Stimulated activated CD4-positive, alpha-beta T cell treated with anti-CD3 and anti-CD28 coated beads, Interleukin-2, amount 100 ng/mL, for 24 hours (primary cell): ENCODE measurements at regions not wholly inside any gene's neighbourhood (a gene's known extent, or its start where the extent isn't known, plus 50 kb on each side); places are given as distances from the start of the nearest gene placed in this dataset.

Experiments
- DNase-seq, 2 donors: peaks; one replicate each; pipeline ENCODE4 v3.0.0-alpha.2; 2020

DNA sequence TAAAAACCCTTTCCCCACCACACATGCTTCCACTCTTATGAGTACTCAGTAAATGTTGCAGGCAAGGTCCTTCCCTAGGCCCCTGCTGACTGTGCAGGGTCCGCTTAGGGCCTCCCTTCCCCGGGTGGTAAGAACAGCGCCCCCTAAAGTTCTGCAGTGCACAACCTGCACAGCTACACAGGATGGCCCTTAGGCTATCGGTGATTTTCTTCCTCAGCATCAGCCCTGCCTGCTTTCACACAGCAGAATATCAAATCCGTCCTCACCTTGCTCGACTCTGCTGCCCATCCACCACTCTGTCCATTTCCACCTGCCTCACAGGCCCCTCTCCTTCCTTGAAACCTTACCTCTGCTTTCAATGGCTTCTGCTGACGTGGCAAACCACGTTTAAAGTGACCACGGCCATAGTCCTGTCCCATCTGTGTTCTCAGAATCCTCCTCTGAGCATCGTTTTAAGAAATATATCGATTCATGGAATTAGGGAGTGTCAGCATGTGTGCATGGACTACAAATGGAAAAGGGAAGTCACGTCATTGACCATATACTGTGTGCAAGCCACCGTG, 51.4 kb upstream of the TMEM132E start:
- no peak for DNase-seq

DNA sequence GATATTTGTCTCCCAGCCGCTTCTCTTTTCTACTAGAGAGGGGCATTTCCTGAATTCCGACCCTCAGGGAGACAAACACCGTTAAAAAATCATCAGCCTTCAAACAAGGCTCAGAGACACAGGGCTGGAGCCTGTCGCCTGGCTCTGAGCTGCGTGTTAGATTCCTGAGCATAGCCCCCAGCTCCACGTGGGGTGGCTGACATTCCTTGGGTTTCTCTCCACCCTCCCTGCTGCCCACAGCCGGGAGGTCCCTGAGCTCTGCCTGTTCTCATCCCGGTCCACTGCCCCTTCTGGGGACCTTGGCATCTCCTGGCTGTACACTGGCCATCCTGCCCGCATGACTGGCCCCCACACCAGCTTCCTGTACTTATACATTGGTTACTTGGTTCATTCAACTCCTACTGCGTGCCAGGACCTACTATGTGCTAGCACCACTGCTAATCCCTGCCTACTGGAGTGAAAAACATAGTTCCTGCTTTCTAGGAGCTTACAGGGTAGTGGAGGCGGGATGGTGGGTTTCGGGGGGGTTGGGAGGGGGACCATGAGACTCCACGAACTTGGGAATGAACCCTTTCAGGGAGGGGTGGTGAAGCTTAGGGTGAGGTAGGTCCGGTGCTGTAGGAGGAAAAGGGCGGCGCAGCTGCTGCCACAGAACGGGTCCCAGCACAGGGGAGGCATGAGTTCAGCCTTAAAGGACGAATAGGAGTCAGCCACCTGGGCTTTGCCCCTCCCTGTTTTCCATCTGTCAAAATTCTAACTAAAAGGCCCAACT, 52.1 kb upstream of the TMEM132E start:
- no peak for DNase-seq

DNA sequence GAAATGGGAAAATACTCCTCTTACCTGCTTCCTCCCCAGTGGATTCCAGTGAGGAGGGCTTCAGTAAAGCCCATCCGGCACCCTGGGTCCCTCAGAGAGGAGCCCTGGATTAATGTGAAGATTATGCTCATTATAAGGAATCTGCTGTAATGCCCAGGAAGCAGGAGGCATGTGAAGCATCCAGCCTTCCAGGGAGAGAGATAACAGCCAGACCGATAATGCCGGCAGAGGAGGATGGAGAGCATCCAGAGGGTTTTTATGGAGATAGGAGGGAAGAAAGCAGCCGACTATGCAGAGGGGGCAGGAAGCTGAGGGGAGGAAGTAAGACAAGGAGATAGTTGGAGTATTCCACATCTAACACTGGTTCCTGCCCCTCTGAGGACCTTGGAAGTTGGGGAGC, 53.7 kb upstream of the TMEM132E start:
- no peak for DNase-seq

DNA sequence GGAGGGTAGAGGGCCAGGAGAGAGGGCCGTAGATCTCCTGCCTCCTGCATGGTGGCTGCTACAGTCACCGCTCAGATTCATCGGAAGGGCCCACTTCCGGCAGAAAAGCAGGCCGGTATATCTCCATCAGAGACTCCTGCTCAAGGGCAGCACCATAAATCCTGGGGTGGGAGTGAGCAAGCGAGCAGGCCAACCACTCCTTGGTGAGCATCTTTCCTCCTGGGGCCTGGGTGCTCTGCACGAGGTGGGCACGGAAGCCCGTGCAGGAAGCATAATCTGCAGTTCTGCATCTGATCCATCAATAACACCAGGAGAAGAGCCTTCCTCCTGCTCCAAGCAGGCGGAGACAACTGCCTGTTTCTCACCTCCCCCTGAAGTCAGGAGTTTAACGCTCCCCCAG, 57.4 kb upstream of the TMEM132E start:
- DNase-seq = no peak

DNA sequence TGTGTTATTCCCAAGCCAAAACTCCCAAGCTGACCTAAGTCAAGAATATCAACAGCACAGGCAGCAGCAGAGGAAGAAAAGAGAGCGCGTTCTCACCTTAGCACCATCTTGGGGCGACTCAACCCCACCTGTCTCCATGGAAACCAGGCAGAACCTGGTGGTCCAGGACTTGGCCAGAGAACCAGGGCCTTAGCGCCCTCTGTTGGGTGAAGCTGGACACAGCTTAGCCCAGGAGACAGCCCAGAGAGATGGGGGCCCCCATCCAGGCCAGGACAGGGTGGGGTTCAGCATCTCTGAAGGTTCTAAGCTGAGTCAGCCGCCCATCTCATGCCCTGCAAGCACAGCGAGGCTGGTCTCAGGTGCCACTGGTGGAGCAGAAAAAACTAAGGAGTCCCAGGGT, 60.1 kb upstream of the TMEM132E start:
- DNase-seq = peak in 1 of 2 donors; percentile 26

DNA sequence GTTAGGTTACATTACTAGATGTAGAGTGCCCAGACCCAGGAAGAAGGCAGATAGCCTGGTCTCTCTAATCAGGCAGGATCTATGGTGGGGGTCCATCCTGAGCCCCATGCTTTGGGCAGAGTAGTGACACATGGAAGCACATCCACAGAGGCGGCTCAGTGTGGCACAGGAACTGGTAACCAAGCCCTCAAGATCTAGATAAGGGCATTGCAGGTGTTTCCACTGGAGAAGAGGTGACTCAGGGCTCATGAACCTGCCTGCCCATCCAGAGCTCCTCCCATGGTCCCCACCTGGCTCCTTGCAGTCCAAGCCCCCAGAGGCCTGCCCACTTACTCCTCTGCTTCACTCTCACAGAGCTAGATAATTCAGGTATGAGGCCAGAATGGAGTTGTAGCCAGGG, 62.0 kb upstream of the TMEM132E start:
- DNase-seq = no peak

DNA sequence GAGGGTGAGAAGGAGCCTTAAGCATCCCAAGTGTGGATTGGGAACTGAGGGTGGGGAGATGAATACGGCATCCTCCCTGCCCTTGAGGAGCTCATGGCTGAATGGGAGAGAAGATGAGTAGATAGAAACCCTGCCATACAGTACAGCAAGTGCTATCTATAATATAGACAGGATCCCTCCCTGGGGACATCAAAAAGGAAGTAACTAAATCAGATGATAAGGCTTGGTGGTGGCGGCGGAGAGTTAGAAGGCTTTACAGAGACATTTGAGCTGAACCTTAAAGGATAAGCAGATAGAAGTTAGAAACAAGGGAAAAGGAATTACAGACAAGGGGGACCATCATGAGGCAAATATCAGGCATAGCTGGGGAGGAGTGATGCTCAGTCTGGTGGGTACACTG, 67.5 kb upstream of the TMEM132E start:
- no peak for DNase-seq

DNA sequence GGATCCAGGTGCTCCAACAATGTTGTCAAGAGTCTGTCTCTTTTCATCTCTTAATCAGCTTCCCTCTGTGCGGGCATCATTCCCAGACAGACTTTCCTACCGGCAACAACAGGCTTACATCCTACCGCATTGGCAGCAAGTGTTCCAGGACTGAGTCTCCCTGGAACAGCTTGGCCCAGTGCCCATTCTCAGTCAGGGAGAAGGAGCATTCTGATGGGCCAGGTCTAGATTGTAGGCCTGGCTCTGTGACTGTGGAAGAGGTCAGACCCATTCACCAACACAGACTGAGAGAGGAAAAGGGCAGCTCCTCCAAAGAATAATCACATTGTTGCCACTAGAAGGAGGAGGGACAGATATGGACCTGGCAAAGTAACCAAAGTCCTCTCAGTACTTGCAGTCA, 68.1 kb upstream of the TMEM132E start:
- no peak for DNase-seq

DNA sequence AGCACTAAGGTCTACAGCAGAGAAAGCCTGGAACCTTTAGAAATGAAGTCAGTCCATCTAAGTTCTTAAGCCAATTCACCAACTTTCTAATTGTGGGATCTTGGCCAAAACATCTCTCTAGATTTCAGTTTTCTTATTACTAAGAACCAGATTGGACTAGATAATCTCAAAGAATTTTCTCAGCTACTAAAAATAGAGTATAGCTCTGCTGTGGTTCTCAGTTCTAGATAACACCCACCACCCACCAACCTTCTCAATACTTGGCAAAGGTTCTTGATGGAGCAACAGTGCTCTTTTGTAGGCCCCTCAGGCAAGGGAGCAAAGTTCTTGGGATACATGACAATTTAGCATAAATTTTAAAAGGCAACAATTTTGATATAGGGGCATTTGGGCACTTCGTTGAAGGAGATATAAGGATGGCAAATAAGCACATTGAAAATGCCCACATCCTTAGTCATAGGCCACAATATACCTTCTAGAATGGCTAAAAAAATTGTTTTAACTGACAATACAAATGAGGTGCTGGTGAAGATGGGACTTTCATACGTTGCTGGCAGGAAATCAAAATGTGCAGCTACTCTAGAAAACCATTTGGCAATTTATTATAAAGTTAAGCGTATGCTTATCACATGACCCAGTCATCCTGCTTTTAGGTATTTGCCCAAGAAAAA, 74.4 kb upstream of the TMEM132E start:
- DNase-seq = no peak

DNA sequence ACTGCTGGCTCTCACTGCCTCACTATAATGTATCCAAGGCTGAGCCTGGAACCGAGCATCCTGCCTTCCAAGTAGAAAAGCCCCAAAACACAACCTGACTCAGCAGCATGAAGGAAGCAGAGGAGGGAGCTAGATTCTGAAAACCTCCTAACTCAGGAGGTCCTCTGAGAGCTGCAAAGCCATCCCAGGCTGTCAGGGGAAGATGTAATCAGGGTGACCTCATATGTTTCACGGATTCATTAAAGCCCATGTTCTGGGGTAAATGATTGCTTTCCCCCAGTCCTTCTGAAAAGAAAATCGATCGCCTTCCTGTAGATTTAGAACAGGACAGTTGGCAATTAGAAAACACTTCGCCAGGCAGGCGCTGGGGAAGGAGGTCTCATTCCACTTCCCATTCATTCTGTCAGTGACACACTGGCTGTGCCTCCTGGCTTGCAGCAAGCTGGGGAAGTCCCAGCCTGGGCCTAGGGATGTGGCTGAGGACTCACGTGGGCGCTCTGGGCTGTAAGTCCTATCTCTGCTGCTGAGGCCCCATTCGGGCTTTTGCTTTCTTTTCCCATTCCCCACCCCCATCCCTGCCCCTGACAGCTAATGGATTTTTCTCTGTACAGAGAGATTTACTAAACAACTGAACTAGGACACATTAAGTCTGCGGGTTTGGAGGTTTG, 75.7 kb upstream of the TMEM132E start:
- DNase-seq = peak in 1 of 2 donors; percentile 12

DNA sequence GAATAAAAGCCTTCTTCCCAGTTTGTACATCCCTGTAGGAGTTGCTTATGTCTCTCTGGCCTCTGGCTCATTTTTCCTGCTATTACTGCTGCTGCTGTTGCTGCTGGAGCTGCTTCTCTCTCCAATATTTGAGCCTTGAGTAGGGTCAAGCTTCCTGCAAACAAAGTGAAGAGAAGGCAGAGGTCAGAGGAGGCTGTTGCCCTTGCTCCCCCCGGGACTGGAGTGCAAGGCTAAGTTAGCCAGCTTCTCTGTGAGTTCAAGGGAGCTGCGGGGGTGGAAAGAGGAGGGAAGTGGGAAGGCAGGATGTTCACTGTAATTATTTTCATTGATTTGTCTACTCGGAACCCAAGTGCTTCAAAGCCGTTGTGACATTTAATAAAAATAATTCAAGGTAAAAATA, 77.0 kb upstream of the TMEM132E start:
- DNase-seq = no peak

DNA sequence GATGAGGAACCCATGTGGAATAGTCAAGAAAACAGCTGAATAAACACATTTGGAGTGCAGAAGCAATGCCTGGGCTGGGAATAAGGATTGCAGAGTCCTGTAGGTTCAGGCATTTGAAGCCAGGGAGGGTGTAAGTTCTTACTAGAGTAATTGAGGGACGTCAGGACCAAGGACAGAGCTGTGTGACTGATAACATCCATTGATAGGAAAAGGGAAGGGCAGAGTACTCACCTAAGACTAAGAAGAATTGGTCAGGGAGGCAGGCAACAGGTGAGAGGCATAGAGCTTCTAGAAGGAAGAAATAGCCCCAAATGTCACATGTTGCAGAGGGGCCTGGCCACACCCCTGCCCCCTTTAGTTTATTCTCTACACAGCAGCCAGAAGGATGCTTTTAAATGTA, 79.8 kb upstream of the TMEM132E start:
- no peak for DNase-seq

DNA sequence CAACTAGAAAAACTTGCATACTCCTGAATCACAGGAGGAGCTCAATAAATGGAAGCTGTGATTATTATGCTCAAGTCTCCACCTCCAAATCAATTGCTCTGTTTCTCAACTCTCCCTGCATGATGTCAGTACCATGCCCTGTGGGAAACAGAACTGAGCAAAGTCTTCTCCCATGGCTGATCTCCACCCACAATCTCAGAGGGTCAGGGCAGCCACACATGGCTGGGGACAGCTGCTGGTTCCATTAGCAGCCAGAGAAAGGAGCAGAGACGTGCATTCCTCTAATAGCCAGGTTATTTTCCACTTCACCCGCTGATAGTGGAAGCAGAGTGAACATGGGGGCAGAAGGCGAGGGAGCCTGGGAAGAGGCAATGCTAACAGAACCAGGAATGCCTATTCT, 85.5 kb upstream of the TMEM132E start:
- no peak for DNase-seq

DNA sequence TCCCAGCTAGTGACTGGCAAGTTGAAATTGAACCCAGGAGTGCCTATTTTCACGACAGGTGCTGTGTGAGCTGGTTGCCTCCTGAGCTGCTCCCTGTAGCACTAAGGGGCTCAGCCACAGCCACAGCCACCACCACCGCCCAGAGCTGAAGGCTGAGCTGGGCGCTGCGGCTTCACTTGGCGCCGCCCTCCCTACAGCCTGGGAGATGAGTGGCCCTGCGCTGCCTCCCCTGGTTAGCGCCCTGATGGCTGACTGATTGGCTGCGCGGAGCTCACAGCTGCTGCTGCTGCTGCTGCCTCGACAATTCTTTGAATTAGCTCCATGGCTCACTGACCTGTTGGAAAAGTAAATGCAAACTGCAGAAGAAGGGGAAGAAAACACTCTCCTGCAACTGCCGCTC, 91.8 kb upstream of the TMEM132E start:
- no peak for DNase-seq

DNA sequence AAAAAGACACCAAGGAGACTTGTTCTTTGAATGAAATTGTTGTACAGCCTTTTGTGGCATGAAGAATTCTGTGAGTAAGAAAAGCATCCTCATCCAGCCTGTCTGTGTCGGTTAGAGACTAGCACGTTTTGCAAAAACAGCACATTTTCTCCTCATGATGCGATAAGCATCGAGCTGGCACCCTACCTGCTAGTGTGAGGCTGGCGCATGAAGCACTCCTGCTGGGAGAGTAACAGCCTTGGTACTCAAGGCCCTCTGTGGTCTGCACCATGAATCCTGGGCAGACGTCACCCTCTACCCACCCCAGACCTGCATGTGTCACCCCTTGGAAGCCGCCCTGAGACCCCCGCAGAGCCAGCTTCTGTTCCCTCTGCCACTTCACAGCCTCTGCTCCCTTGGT, 92.6 kb upstream of the TMEM132E start:
- no peak for DNase-seq

DNA sequence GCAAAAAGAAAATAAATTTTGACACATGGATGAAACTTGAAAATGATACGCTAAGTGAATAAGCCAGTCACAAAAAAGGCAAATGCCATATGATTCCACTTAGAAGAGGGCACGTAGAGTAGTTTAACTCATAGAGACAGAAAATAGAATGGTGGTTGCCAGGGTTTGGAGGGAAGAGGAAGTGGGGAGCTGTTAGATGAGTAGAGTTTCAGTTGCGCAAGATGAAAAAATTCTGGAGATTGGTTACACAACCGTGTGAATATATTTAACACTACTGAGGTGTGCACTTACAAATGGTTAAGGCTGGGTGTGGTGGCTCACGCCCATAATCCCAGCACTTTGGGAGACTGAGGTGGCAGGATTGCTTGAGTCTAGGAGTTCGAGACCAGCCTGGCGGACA, 93.4 kb upstream of the TMEM132E start:
- no peak for DNase-seq

DNA sequence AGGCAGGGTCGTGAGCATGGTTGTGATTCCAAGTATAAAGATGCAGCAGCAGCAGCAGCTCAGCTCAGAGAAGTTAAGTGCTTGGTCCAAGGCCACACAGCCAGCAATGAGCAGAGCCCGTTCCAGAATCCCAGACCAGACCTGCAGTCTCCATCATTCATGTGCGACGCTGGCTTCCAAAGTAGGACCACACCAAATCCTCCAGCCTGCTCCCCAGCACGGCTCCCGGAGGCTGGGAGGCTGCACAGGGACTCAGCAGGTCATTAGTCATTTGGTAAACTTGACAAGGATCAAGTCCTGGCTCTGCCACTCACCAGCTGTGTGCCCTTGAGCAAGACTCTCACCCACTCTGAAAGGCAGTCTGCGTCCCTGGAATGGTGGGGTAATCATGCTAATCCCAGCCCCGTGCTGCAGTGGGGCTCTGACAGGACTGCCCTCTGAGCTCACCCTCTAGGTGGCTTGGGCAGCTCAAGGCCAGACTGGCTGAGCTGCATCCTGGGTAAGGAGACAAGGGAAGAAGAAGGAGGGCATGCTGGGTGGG, 95.1 kb upstream of the TMEM132E start:
- DNase-seq = no peak

DNA sequence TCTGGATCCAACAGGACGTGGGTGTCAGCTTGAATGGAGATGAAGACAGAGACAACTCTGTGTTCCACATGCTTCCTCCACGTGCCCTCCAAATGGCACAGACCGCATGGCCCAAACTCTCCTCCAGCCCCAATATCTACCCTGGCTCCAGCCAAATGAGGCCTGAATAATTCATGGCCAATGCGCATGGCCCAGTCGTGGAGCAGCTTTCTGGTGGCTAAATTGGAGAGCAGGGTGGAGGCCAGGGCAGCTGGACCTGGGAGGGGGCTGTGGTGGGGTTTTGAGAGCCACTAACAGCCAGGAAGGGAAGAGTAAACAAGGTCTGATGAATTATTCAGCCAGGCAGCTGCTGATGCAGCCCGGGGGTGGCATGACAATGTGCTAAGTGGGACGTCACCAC, 96.7 kb upstream of the TMEM132E start:
- no peak for DNase-seq

DNA sequence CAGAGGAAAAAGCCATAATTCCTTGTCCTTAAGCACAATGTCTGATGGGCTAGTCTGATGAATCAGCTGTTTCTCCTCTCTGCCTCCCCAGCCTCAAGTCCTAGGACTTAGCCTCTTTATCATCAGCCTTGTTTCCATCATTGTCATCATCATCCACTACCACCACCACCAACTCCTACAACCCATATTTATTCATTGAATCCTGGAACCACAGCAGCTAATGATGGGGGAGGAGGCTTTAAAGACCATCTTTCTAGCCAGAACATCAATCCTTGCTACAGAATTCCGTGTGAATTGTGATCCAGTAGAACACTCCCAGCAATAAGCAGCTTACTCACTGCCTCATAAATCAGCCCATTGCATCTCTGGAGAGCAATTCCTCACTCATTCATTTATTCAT, 97.6 kb upstream of the TMEM132E start:
- no peak for DNase-seq

DNA sequence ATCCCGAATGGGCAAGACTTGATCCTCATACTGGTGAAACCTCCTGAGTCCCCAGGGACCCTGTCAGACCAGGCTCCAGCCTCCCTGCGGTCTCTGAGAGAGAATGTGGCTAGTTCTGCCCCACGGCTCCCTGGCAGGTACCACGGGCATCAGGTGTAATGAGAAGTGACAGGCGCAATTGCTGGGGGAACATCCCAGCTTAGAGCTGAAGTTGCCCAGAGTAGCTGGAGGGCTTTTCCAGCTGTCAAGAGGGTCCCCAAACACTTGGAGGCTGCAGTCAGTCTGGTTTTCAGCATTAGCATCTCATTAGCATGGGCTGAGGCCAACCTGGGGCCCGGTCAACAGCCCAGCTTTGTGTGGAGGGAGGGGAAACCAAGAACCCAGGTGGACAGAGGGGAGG, 100.0 kb upstream of the TMEM132E start:
- DNase-seq = no peak

DNA sequence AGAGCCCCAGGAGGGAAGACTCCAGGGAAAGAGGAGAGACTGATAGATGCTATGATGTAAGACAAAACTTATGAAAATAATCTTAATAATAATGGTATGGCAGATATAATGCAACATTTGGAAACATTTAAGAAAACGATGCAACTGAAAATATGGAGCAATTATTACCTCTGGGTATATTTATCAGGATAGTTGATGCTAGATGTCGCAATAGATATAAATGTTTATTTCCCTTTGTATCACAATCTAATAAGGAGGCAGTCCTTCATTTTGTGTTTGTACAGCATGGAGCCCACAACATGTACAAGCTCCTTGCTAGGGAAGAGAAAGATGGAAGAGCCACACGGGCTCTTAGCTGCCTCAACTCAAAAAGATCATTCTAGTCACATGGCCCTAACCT, 101.1 kb upstream of the TMEM132E start:
- no peak for DNase-seq

DNA sequence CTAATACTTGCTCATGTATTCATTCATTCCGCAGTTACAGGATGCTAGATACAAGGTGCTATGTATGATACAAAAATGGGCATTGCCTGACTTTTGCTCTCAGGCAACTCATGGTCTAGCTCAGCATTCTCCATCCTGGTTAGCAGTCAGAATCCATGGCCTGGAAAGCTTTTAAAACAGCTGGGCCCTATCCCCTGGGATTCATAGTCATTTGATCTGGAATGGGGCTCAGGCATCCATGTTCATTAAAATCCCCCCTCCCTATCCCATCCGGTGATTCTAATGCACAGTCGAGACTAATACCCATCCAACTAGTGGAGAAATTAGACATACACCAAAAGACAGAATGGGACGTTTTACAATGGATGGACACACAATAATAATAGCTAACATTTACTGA, 104.1 kb upstream of the TMEM132E start:
- no peak for DNase-seq

DNA sequence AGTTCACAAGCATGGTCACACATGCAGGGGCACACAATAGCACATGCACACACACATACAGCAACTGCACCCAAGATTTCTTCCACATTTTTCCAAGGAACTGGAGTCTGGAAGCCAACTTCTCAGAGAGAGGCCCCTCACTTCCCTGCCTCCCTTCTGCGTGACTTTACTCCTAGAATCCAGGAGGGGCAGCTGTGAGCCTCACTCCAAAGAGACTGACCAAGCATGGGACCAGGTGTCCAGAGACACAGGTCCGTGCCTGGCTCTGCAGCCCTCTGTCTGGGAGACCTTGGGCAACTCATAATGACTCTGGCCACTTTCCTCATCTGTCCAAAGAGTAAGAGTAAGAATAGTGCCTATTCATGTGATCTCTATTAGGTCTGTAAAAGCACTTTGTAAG, 104.7 kb upstream of the TMEM132E start:
- DNase-seq = no peak

DNA sequence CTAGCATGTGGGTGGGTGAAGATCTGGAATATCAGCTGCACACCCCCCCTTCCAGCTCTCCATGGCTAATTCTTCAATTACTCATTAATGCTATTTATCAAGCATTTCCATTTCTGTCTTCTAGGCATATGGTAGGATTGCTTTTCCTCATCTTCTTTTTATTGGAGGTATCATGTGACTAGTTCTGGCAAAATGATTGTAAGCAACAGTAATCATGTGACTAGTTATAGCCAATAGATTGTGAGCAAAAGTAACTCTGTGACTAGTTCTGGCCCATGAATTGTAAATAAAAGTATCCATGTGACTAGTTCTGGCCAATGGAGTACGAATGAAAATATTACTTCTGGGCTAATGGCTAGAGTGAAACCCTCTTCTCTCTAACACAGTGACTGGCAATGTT, 107.0 kb upstream of the TMEM132E start:
- no peak for DNase-seq
